K562 (cell line): ENCODE measurements at regions not wholly inside any gene's neighbourhood (a gene's known extent, or its start where the extent isn't known, plus 50 kb on each side); places are given as distances from the start of the nearest gene placed in this dataset.

Source experiments
- ATAC-seq: fragments of 200-7000 bp; cut with Tn5 transposase; 3 replicates; pipeline ENCODE4 v1.9.1; 2020; ENCODE audit warnings: moderate library complexity
- BruUV-seq: library from RNA; stranded (reverse); fragments of 400-500 nt; replicated peaks from 2 replicates; lab custom pipeline; 2021; lab: Mats Ljungman, UMichigan
- CTCF ChIA-PET: fragments of 300-600 bp; formaldehyde crosslinking; extraction: SDS; loops from one replicate; lab custom pipeline; 2021; ENCODE audit warnings: low intra/inter-chr PET ratio; lab: Yijun Ruan, JAX
- POLR2A ChIA-PET: fragments of 300-600, 350-650 bp; sonication (Branson Sonifier 250); formaldehyde crosslinking; extraction: SDS; loops from one replicate; lab custom pipeline; 2021; ENCODE audit warnings: antibody characterized with exemption, inconsistent platforms; lab: Yijun Ruan, JAX
- DNase-seq, 4 experiments: peaks; one replicate each; pipeline versions ENCODE4 v3.0.0 to v3.0.0-alpha.2; 2011 to 2018; ENCODE audit warnings: low spot score in 3 of 4, mixed read lengths in 3 of 4; ENCODE audit errors: extremely low read depth in 1 of 4
- FAIRE-seq: peaks from 2 replicates; lab custom pipeline; 2011; peaks lifted over from hg19 to GRCh38; lab: Jason Lieb, UNC
- H2AFZ ChIP-seq: 2 replicates; pipeline ENCODE4 v1.6.0; 2011; ENCODE audit warnings: low read depth, low read length, control low read depth, inconsistent platforms
- H3K27ac ChIP-seq: fragments of 200-600 bp; 3 replicates; pipeline ENCODE4 v1.8.0; 2011; ENCODE audit warnings: low read depth, mild to moderate bottlenecking, control low read depth, inconsistent platforms, low read length, moderate library complexity, mixed read lengths; ENCODE audit errors: extremely low read depth
- H3K27me3 ChIP-seq, 2 experiments: fragments of 300-600 bp in 1 of 2; 2 replicates in 1 of 2; 3 replicates in 1 of 2; pipeline versions ENCODE4 v1.6.0 to v1.8.0; 2011; ENCODE audit warnings: inconsistent platforms in 2 of 2, low read length in 2 of 2, mild to moderate bottlenecking in 1 of 2, mixed read lengths in 1 of 2, moderate library complexity in 1 of 2; ENCODE audit not compliant: control insufficient read depth in 2 of 2, insufficient read depth in 2 of 2
- H3K36me3 ChIP-seq: fragments of 300-600 bp; 3 replicates; pipeline ENCODE4 v1.8.0; 2011; ENCODE audit warnings: mild to moderate bottlenecking, low read length, inconsistent platforms; ENCODE audit not compliant: control insufficient read depth, insufficient read depth
- H3K4me1 ChIP-seq, 2 experiments: fragments of 200-600 bp in 1 of 2; replicated peaks in 1 of 2; 2 replicates in 1 of 2; 3 replicates in 1 of 2; pipeline versions ENCODE4 v1.5.1 to v1.8.0; 2011; ENCODE audit warnings: inconsistent platforms in 2 of 2, low read length in 2 of 2, mild to moderate bottlenecking in 1 of 2, mixed read lengths in 1 of 2, moderate library complexity in 1 of 2; ENCODE audit not compliant: control insufficient read depth in 2 of 2, insufficient read depth in 2 of 2
- H3K4me2 ChIP-seq: 2 replicates; pipeline ENCODE4 v1.6.1; 2011; ENCODE audit warnings: low read length, control low read depth, inconsistent platforms, mixed read lengths; ENCODE audit not compliant: insufficient read depth
- H3K4me3 ChIP-seq: fragments of 200-600 bp; sonication (generic), shearing (Covaris generic); 2 replicates; pipeline ENCODE4 v1.5.1; 2016; ENCODE audit warnings: control low read depth, inconsistent platforms
- H3K79me2 ChIP-seq: fragments of 200-600 bp; 3 replicates; pipeline ENCODE4 v1.8.0; 2011; ENCODE audit warnings: low read length, inconsistent platforms; ENCODE audit not compliant: control insufficient read depth, insufficient read depth
- H3K9ac ChIP-seq, 2 experiments: 2 replicates each; pipeline versions ENCODE4 v1.6.0 to v1.6.1; 2011; ENCODE audit warnings: low read depth in 2 of 2, low read length in 2 of 2, control low read depth in 1 of 2, inconsistent platforms in 1 of 2, mild to moderate bottlenecking in 1 of 2, mixed read lengths in 1 of 2; ENCODE audit not compliant: insufficient read depth in 1 of 2
- H3K9me1 ChIP-seq: one replicate; pipeline ENCODE4 v1.6.0; 2011; ENCODE audit warnings: inconsistent platforms, mild to moderate bottlenecking, low read length, moderate library complexity; ENCODE audit not compliant: control insufficient read depth, insufficient read depth
- H3K9me3 ChIP-seq: replicated peaks from 2 replicates; pipeline ENCODE4 v1.5.1; 2011; ENCODE audit warnings: low read depth, low read length, inconsistent platforms; ENCODE audit not compliant: control insufficient read depth, insufficient read depth
- H4K20me1 ChIP-seq: replicated peaks from 2 replicates; pipeline ENCODE4 v1.6.1; 2011; ENCODE audit warnings: low read length, inconsistent platforms, mixed read lengths; ENCODE audit not compliant: control insufficient read depth, insufficient read depth
- BDP1 ChIP-seq: IDR thresholded peaks from 3 replicates; pipeline ENCODE4 v1.6.1; 2011; ENCODE audit not compliant: insufficient read length, insufficient read depth
- CHD1 ChIP-seq: fragments of 200-600 bp; sonication (generic); IDR thresholded peaks from one replicate; pipeline ENCODE4 v1.6.1; 2012; ENCODE audit warnings: mild to moderate bottlenecking, moderate library complexity, low read length, inconsistent platforms
- E2F4 ChIP-seq: sonication (generic); formaldehyde crosslinking; IDR thresholded peaks from 2 replicates; pipeline ENCODE4 v1.8.0; 2022; ENCODE audit warnings: mild to moderate bottlenecking, low read depth, missing genetic modification reagents
- FIP1L1 ChIP-seq: fragments of 200-400 bp; formaldehyde crosslinking; IDR thresholded peaks from 2 replicates; pipeline ENCODE4 v1.6.1; 2018; ENCODE audit warnings: mild to moderate bottlenecking, low read depth, low read length; ENCODE audit not compliant: poor library complexity, severe bottlenecking
- LCOR ChIP-seq: sonication (generic); formaldehyde crosslinking; IDR thresholded peaks from 2 replicates; pipeline ENCODE4 v1.8.0; 2022; ENCODE audit warnings: mild to moderate bottlenecking, missing genetic modification reagents
- MBD1 ChIP-seq: fragments of 250-450 bp; sonication (Bioruptor Pico); IDR thresholded peaks from 2 replicates; pipeline ENCODE4 v1.8.0; 2022; ENCODE audit warnings: inconsistent platforms
- NFRKB ChIP-seq: fragments of 450-650 bp; IDR thresholded peaks from 2 replicates; pipeline ENCODE4 v1.6.1; 2016; ENCODE audit warnings: low read depth
- POLR2G ChIP-seq: fragments of 200-400 bp; formaldehyde crosslinking; IDR thresholded peaks from 2 replicates; pipeline ENCODE4 v1.6.1; 2017; ENCODE audit warnings: low read depth, mild to moderate bottlenecking, antibody characterized with exemption, low read length, moderate library complexity
- PRDM10 ChIP-seq: fragments of 450-650 bp; IDR thresholded peaks from 2 replicates; pipeline ENCODE4 v1.6.1; 2018; ENCODE audit not compliant: partially characterized antibody
- SIRT6 ChIP-seq: IDR thresholded peaks from one replicate; pipeline ENCODE4 v1.6.1; 2012; ENCODE audit warnings: low read depth, mild to moderate bottlenecking, control low read depth, inconsistent platforms, low read length, moderate library complexity
- TCF7L2 ChIP-seq: fragments of 150-350 bp; IDR thresholded peaks from 2 replicates; pipeline ENCODE4 v1.6.1; 2016; ENCODE audit warnings: low read depth, mild to moderate bottlenecking, low read length, moderate library complexity
- THAP12 ChIP-seq: fragments of 250-450 bp; sonication (Bioruptor Pico); IDR thresholded peaks from 2 replicates; pipeline ENCODE4 v1.9.0; 2021; ENCODE audit warnings: mild to moderate bottlenecking, inconsistent platforms
- TRIM28 ChIP-seq: fragments of 450-650 bp; IDR thresholded peaks from 2 replicates; pipeline ENCODE4 v1.6.1; 2017
- ZKSCAN3 ChIP-seq: fragments of 250-450 bp; sonication (Bioruptor Pico); IDR thresholded peaks from 2 replicates; pipeline ENCODE4 v1.4.0; 2020
- ZNF830 ChIP-seq: fragments of 250-450 bp; sonication (Bioruptor Pico); IDR thresholded peaks from 2 replicates; pipeline ENCODE4 v1.5.0; 2021; ENCODE audit warnings: mild to moderate bottlenecking
- in situ Hi-C: fragments of 300-500 bp; cut with MboI; formaldehyde crosslinking; loops from 4 replicates; pipeline ENCODE4 v1.15.0; 2018; ENCODE audit warnings: inconsistent platforms, mixed read lengths
- intact Hi-C: fragments of 100-400 bp; cut with micrococcal nuclease; formaldehyde crosslinking; loops from 2 replicates; pipeline ENCODE4 v1.14.2; 2022

- H3K9ac ChIP-seq, result no peak overlapping the region
- no peak overlapping the region for H3K27ac ChIP-seq
- no peaks in the 10 kb centered on the region for H3K9me1 ChIP-seq
- CTCF ChIA-PET, result no interaction called here
- DNase-seq (no peak), FAIRE-seq (no peak), ATAC-seq (no peak)
- H3K79me2 ChIP-seq, result no peaks in the 10 kb centered on the region
- H3K4me1 ChIP-seq, result no peaks in the 10 kb centered on the region; a peak in 1 of 5 replicates
- intact Hi-C loops, result no loop called here
- TF ChIP-seq ZNF830 (CRISPR knock-in tag) (no peak), LCOR (CRISPR knock-in tag) (no peak), MBD1 (no peak), NFRKB (no peak), SIRT6 (no peak), TRIM28 (no peak), POLR2G (no peak), TCF7L2 (no peak), ZKSCAN3 (CRISPR knock-in tag) (no peak), THAP12 (no peak), CHD1 (no peak), PRDM10 (no peak), E2F4 (no peak), FIP1L1 (no peak), BDP1 (no peak)
- no TSS peak for BruUV-seq
- H3K36me3 ChIP-seq, result no peaks in the 10 kb centered on the region
- no peaks in the 10 kb centered on the region for H3K9me3 ChIP-seq
- in situ Hi-C loops, result no loop called here
- H2AFZ ChIP-seq, result no peak overlapping the region
- H4K20me1 ChIP-seq, result no peaks in the 10 kb centered on the region
- no peak overlapping the region for H3K4me2 ChIP-seq
- H3K4me3 ChIP-seq, result no peak overlapping the region
- H3K27me3 ChIP-seq, result no peaks in the 10 kb centered on the region
- POLR2A ChIA-PET, result no interaction called here
Measured at GRCh38 chr3:99013077-99013476, 111.6 kb upstream of the DCBLD2 start.
